ENCODE measurements at regions not wholly inside any gene's neighbourhood (a gene's known extent, or its start where the extent isn't known, plus 50 kb on each side); places are given as distances from the start of the nearest gene placed in this dataset.

GRCh38 chr6:168390749-168391420 lies 50.1 kb upstream of the SMOC2 start:
- Mint-ChIP-seq H3K36me3 (no peaks in the 10 kb centered on the region), H3K27me3 (ENCODE audit: low read depth) (no peaks in the 10 kb centered on the region), H3K27ac (no peak overlapping the region)

More at GRCh38 chr6:168390749-168391420, 50.1 kb upstream of the SMOC2 start:
- Mint-ChIP-seq H3K4me3 (no peak overlapping the region), H3K4me1 (peaks cover 8% of the 10 kb centered on the region), H3K9me3 (no peaks in the 10 kb centered on the region)
- TF ChIP-seq CTCF (IDR thresholded peaks at IDR 0.05; ENCODE audit: unreplicated experiment) = no peak
- no peak for DNase-seq (ENCODE audit: low spot score in 2 of 2, unreplicated experiment in 2 of 2)

All from mesothelial cell of epicardium (in vitro differentiated cells).